HEK293 (cell line): ENCODE measurements at regions not wholly inside any gene's neighbourhood (a gene's known extent, or its start where the extent isn't known, plus 50 kb on each side); places are given as distances from the start of the nearest gene placed in this dataset.

ENCODE experiments used
- CTCF ChIA-PET: fragments of 350-600 bp; formaldehyde crosslinking; extraction: SDS; loops from one replicate; lab custom pipeline; 2021; ENCODE audit warnings: antibody characterized with exemption; lab: Yijun Ruan, JAX
- POLR2A ChIA-PET: fragments of 300-600 bp; formaldehyde crosslinking; extraction: SDS; loops from one replicate; lab custom pipeline; 2020; ENCODE audit warnings: antibody characterized with exemption, inconsistent platforms; lab: Yijun Ruan, JAX
- H3K27ac ChIP-seq: fragments of 200-500 bp; sonication (Bioruptor generic); 2 replicates; pipeline ENCODE4 v1.5.1; 2014; ENCODE audit warnings: low read depth, low read length, control low read depth, inconsistent platforms; ENCODE audit errors: extremely low read depth
- H3K36me3 ChIP-seq, 2 experiments: fragments of 200-500 bp in 1 of 2; sonication (Bioruptor generic) in 1 of 2; 1 replicate in 1 of 2; 2 replicates in 1 of 2; pipeline ENCODE4 v1.5.1; 2014 to 2017; ENCODE audit warnings: inconsistent platforms in 2 of 2, low read length in 2 of 2; ENCODE audit not compliant: control insufficient read depth in 2 of 2, insufficient read depth in 1 of 2
- H3K4me1 ChIP-seq: fragments of 200-500 bp; sonication (Bioruptor generic); 2 replicates; pipeline ENCODE4 v1.5.1; 2014; ENCODE audit warnings: mild to moderate bottlenecking, low read length, inconsistent platforms; ENCODE audit not compliant: control insufficient read depth, insufficient read depth
- H3K4me3 ChIP-seq: 2 replicates; pipeline ENCODE4 v1.5.1; 2011; ENCODE audit warnings: low read depth, mild to moderate bottlenecking, control low read depth, low read length, moderate library complexity
- H3K9me3 ChIP-seq: fragments of 200-500 bp; sonication (Bioruptor generic); 2 replicates; pipeline ENCODE4 v1.5.1; 2014; ENCODE audit warnings: low read depth, low read length, inconsistent platforms; ENCODE audit not compliant: control insufficient read depth, insufficient read depth
- GLIS1 ChIP-seq: fragments of 450-650 bp; formaldehyde crosslinking; IDR thresholded peaks from 2 replicates; pipeline ENCODE4 v1.5.1; 2016; ENCODE audit warnings: missing biosample characterization, missing genetic modification characterization
- INSM2 ChIP-seq: fragments of 450-650 bp; formaldehyde crosslinking; IDR thresholded peaks from 2 replicates; pipeline ENCODE4 v1.5.1; 2016; ENCODE audit warnings: missing biosample characterization, missing genetic modification characterization
- MYNN ChIP-seq: fragments of 450-650 bp; formaldehyde crosslinking; IDR thresholded peaks from 2 replicates; pipeline ENCODE4 v1.5.1; 2016; ENCODE audit warnings: missing biosample characterization, missing genetic modification characterization, borderline replicate concordance
- MZF1 ChIP-seq: fragments of 450-650 bp; formaldehyde crosslinking; IDR thresholded peaks from 2 replicates; pipeline ENCODE4 v1.5.1; 2017; ENCODE audit warnings: missing biosample characterization, missing genetic modification characterization, borderline replicate concordance
- PRDM1 ChIP-seq: fragments of 450-650 bp; formaldehyde crosslinking; IDR thresholded peaks from 2 replicates; pipeline ENCODE4; 2016; ENCODE audit warnings: missing biosample characterization, missing genetic modification characterization
- TRIM28 ChIP-seq: IDR thresholded peaks from 2 replicates; pipeline ENCODE4 v1.6.1; 2011; ENCODE audit warnings: low read length, control low read depth, borderline replicate concordance
- ZBTB17 ChIP-seq: fragments of 450-650 bp; formaldehyde crosslinking; IDR thresholded peaks from 2 replicates; pipeline ENCODE4 v1.5.1; 2016; ENCODE audit warnings: missing biosample characterization, missing genetic modification characterization
- ZFP37 ChIP-seq: fragments of 450-650 bp; formaldehyde crosslinking; IDR thresholded peaks from 2 replicates; pipeline ENCODE4 v1.5.1; 2016; ENCODE audit warnings: missing biosample characterization, missing genetic modification characterization
- ZNF133 ChIP-seq: fragments of 450-650 bp; formaldehyde crosslinking; IDR thresholded peaks from 2 replicates; pipeline ENCODE4 v1.5.1; 2016; ENCODE audit warnings: missing biosample characterization, missing genetic modification characterization
- ZNF155 ChIP-seq: fragments of 450-650 bp; formaldehyde crosslinking; IDR thresholded peaks from 2 replicates; pipeline ENCODE4 v1.5.1; 2016; ENCODE audit warnings: missing biosample characterization, missing genetic modification characterization
- ZNF157 ChIP-seq: fragments of 450-650 bp; formaldehyde crosslinking; IDR thresholded peaks from 2 replicates; pipeline ENCODE4 v1.5.1; 2016; ENCODE audit warnings: missing biosample characterization, missing genetic modification characterization
- ZNF280C ChIP-seq: fragments of 450-650 bp; formaldehyde crosslinking; IDR thresholded peaks from 2 replicates; pipeline ENCODE4 v1.5.1; 2016; ENCODE audit warnings: missing biosample characterization, missing genetic modification characterization
- ZNF354C ChIP-seq: fragments of 450-650 bp; formaldehyde crosslinking; IDR thresholded peaks from 2 replicates; pipeline ENCODE4 v1.5.1; 2016; ENCODE audit warnings: missing biosample characterization, missing genetic modification characterization, low read depth, borderline replicate concordance
- ZNF391 ChIP-seq: fragments of 450-650 bp; formaldehyde crosslinking; IDR thresholded peaks from 2 replicates; pipeline ENCODE4 v1.5.1; 2016; ENCODE audit warnings: low read depth, missing biosample characterization, missing genetic modification characterization, borderline replicate concordance
- ZNF501 ChIP-seq: fragments of 450-650 bp; formaldehyde crosslinking; IDR thresholded peaks from 2 replicates; pipeline ENCODE4 v1.5.1; 2016; ENCODE audit warnings: missing biosample characterization, missing genetic modification characterization
- ZNF518A ChIP-seq: fragments of 450-650 bp; formaldehyde crosslinking; conservative IDR thresholded peaks from 2 replicates; pipeline ENCODE4 v1.5.1; 2016; ENCODE audit warnings: low read depth, missing biosample characterization, missing genetic modification characterization
- ZNF558 ChIP-seq: fragments of 450-650 bp; formaldehyde crosslinking; IDR thresholded peaks from 2 replicates; pipeline ENCODE4 v1.5.1; 2016; ENCODE audit warnings: missing biosample characterization, missing genetic modification characterization
- ZNF560 ChIP-seq: fragments of 450-650 bp; formaldehyde crosslinking; IDR thresholded peaks from 2 replicates; pipeline ENCODE4 v1.5.1; 2017; ENCODE audit warnings: missing biosample characterization, missing genetic modification characterization, borderline replicate concordance
- ZNF626 ChIP-seq: fragments of 450-650 bp; sonication (Bioruptor Pico); formaldehyde crosslinking; IDR thresholded peaks from 2 replicates; pipeline ENCODE4 v1.5.1; 2018; ENCODE audit warnings: missing biosample characterization, missing genetic modification characterization, inconsistent platforms
- ZNF639 ChIP-seq: fragments of 450-650 bp; formaldehyde crosslinking; IDR thresholded peaks from 2 replicates; pipeline ENCODE4 v1.5.1; 2016; ENCODE audit warnings: missing biosample characterization, missing genetic modification characterization
- ZNF701 ChIP-seq: fragments of 450-650 bp; formaldehyde crosslinking; IDR thresholded peaks from 2 replicates; pipeline ENCODE4 v1.5.1; 2016; ENCODE audit warnings: missing biosample characterization, missing genetic modification characterization
- ZNF791 ChIP-seq: fragments of 450-650 bp; formaldehyde crosslinking; IDR thresholded peaks from 2 replicates; pipeline ENCODE4 v1.5.1; 2016; ENCODE audit warnings: missing biosample characterization, missing genetic modification characterization

- H3K27ac ChIP-seq: no peak overlapping the region
- TF ChIP-seq TRIM28 (no peak), ZNF701 (tag by site-specific recombination) (no peak), ZNF157 (tag by site-specific recombination) (no peak), ZFP37 (tag by site-specific recombination) (no peak), GLIS1 (tag by site-specific recombination) (no peak), ZNF501 (no peak), PRDM1 (tag by site-specific recombination) (no peak), ZNF155 (tag by site-specific recombination) (no peak), MYNN (tag by site-specific recombination) (no peak), ZNF133 (tag by site-specific recombination) (no peak), ZNF280C (tag by site-specific recombination) (no peak), ZNF558 (no peak), ZNF391 (no peak), MZF1 (tag by site-specific recombination) (no peak), ZNF354C (tag by site-specific recombination) (no peak), INSM2 (tag by site-specific recombination) (no peak)
- TF ChIP-seq, all 188 proteins: peak for 0
- no peaks in the 10 kb centered on the region; the same call in 1 of the 2 replicates for H3K9me3 ChIP-seq
- H3K4me3 ChIP-seq: no peak overlapping the region
- H3K4me1 ChIP-seq: no peaks in the 10 kb centered on the region
- ChIA-PET CTCF (interaction anchor here (0.5 kb wide), 1 partner anchor 188 kb away, joined by 3 read pairs; no protein-coding TSS in a partner anchor), POLR2A (no interaction called here)
- H3K36me3 ChIP-seq: no peaks in the 10 kb centered on the region
These were observed 187.3 kb downstream of the TENT4A start for GRCh38 chr5:6900247-6901227.

- CTCF ChIA-PET: no interaction called here
- Histone ChIP-seq H3K4me1 (no peaks in the 10 kb centered on the region), H3K27ac (no peak overlapping the region), H3K9me3 (no peaks in the 10 kb centered on the region; the same call in 1 of the 2 replicates), H3K36me3 (no peaks in the 10 kb centered on the region), H3K4me3 (no peak overlapping the region)
- TF ChIP-seq ZNF626 (tag by site-specific recombination) (no peak), ZBTB17 (no peak)
- POLR2A ChIA-PET: no interaction called here
These were observed 188.9 kb downstream of the TENT4A start for GRCh38 chr5:6902094-6902493.

- POLR2A ChIA-PET: no interaction called here
- CTCF ChIA-PET: no interaction called here
- Histone ChIP-seq H3K4me1 (no peaks in the 10 kb centered on the region), H3K36me3 (no peaks in the 10 kb centered on the region), H3K27ac (no peak overlapping the region), H3K9me3 (no peaks in the 10 kb centered on the region), H3K4me3 (no peak overlapping the region)
- no peak for TF ChIP-seq ZNF560
- no peak for TF ChIP-seq ZNF639 (tag by site-specific recombination)
- TF ChIP-seq ZNF518A: no peak
- TF ChIP-seq ZNF791 (tag by site-specific recombination): no peak
These were observed 189.4 kb downstream of the TENT4A start for GRCh38 chr5:6902597-6902996.
